NCI-H1694 treated with DMSO at 0.1 percent for 48 hours (cell line): ENCODE measurements at regions not wholly inside any gene's neighbourhood (a gene's known extent, or its start where the extent isn't known, plus 50 kb on each side); places are given as distances from the start of the nearest gene placed in this dataset.
"Not testable (repeated sequence)": the region's sequence is repeated elsewhere in the genome, so short reads cannot be mapped to it uniquely, and the experiment has no call there.

Source experiments
- DNase-seq: peaks from one replicate; lab custom pipeline; 2025; lab: John Stamatoyannopoulos, UW

DNA sequence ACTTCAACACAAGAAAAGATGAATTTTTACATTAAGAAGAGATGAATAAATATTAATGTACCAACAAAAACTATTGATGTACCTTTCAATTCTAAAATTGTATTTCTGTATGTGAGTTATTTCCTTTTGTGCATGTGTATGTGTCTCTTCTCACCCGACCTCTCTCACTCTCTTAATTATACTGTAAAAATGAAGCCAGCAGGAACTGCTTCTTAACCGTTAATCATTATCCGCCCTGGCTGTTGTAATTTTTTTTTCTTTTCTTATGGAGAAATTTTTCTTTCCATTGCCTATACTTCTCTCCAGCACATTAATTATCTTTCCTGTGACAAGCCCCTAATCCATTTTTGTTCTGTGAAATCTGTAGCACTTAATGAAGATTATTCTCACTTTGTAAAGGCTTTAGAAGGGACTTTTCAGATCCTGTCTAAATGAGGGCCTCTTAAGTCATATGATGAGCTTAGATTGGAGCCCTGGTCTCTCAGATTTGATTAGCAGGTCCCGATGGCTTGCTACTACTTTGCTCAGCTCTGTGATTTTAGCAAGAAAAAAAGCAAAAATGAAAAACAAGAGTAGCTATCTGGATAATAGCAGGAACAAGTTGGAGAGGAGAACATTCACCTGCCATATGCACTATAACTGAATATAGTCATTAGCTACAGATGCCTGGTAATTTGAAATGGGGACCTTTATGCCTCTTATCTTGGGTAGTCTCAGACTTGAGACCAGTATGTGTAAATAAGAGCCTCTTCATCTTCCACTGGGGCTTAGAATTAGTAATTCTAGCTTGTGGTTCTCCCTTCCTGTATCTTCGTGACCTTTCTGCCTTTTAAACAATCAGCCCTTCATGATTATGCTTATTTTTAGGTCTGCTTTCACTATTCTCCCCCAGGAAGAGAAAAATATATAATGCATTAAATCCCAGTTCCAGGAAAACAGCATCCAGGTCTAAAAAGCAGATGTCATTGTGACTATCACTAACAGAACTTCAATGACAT lies 80.0 kb upstream of the COL1A2 start:
- no peak for DNase-seq

DNA sequence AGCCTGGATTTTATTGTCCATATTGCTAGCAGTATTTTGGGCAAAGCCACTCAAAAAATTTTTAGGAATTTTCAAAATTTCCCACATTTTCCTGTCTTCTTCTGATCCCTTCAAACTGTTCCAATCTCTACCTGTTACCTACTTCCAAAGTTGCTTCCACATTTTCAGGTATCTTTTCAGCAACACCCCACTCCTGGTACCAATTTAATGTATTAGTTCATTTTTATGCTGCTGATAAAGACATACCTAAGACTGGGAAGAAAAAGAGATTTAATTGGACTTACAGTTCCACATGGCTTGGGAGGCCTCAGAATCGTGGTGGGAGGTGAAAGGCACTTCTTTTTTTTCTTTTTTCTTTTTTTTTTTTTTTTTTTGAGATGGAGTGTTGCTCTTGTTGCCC lies 73.6 kb upstream of the COL1A2 start:
- not testable (repeated sequence) for DNase-seq

DNA sequence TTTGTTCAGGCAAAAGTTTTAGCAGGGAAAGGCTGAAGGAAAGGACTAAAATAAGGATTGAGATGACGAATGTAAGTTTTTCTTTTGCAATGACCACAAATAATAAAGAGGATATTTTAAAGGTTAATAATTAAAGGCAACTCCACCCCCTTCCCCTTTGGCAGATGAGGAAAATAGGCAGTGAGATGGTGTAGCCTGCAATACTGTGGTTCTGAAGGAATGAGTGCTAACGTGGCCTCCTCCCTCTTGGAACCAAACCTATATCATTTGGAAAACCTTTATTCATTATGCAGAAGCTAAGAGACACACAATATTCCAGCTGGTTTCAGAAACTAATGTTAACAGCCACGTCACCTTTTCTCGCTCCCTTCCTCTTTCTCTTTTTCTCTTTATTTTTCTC lies 70.9 kb upstream of the COL1A2 start:
- DNase-seq, result no peak

GRCh38 chr7:94324380-94325121 lies 70.1 kb upstream of the COL1A2 start:
- DNase-seq, result no peak

GRCh38 chr7:94325122-94325475 lies 69.6 kb upstream of the COL1A2 start:
- no peak for DNase-seq

DNA sequence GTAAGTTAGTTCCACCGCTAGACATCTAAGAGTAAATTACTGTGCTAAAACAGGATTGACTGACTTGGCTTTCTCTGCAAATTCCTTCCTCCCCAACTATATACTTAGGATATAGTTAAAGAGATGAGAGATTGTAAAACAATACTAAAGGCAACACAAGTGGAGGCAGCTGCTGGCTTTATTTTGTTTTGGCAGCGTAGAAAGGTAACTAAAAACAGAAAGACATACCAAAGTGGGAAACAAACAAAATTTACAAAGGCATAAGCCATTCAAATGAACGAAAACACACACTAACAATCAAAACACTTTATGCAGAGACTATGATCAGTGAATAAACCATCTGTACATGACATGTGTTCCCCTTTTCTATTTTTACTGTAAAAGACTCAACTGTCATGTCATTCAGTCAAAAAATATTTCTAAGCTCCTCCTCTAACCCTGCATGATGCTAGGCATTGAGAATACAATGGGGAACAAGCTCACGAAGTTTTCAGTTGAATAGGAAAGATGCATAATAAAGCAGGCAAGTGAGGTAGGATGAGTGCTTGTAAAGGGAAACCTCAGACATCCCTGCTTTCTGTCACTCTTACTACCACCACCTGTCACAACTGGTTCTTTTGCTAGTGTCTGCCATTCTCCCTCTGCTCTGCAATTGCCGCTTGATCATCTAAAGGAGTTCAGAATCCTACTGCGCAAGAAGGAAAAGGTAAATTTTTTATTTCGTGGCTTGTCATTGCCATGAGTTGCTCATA lies 64.2 kb upstream of the COL1A2 start:
- no peak for DNase-seq

DNA sequence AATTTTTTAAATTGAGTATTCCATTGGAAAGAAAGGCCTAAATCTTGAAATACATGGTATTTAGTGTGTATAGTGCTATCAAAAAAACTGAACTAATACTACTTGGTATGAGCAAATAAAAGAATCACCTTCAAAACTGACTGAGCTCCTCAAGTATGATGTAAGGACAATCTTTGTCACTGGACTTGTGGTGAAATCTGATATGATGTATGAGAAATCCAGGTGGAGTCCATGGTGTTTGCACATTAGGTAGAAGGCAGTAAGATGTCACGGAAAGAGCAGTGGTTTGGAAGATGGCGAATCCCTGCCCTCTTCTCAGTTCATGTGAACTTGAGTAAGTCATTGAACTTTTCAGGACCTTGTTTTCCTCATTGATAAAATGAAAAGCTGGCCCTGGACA lies 62.1 kb upstream of the COL1A2 start:
- no peak for DNase-seq

DNA sequence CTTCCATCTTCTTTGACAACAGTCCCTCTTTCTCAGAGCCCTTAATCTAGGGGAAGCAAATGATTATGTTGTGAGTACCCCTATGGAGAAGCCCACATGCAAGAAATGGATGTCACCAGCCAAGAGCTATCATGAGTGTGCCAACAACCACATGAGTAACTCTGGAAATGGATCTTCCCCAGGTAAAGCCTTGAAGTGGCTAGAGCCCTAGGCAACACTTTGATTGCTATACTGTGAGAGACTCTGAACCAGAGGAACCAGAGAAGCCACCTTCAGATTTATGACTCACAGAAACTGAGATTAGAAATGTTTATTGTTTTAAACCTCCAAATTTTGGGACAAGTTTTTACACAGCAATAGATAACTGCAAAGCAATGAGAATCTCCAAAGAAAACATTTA lies 60.9 kb upstream of the COL1A2 start:
- DNase-seq, result no peak

DNA sequence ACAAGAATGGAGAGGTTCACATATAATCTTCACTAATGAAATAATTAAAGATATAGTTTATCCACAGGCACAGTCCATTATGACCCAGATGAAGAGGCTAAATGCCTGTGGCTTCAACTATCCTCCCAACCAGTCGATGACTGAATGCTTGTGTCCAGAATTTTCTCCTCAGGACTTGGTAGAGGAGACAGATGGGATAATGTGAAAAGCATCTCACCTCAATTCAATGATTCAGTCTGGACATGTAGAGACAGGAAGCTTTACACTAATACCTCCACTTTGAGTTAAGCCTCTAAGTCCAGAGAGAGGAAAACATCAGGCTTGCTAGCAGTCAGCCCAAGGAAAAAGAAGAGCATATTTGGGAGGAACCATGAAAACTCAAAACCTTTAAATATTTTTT lies 59.1 kb upstream of the COL1A2 start:
- DNase-seq, result no peak

DNA sequence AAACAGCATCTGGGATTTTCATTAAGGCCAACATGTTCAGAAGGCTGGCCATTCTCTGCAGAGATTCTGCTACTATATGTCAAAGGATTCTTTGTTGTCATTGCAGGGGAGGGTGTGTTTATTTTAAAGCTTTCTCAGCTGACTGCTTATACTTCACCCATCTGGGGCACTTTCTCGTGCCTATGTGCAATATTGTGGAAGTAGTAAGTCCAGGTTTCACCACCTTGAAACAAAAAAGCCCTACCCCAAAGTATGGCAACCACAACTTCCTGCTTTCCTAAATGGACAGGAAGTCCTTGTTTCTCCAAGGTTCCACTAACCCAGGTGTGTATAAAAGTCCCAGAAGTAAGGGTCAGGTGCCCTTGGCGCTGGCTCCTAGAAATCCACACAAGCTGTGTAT lies 58.7 kb upstream of the COL1A2 start:
- DNase-seq, result no peak

DNA sequence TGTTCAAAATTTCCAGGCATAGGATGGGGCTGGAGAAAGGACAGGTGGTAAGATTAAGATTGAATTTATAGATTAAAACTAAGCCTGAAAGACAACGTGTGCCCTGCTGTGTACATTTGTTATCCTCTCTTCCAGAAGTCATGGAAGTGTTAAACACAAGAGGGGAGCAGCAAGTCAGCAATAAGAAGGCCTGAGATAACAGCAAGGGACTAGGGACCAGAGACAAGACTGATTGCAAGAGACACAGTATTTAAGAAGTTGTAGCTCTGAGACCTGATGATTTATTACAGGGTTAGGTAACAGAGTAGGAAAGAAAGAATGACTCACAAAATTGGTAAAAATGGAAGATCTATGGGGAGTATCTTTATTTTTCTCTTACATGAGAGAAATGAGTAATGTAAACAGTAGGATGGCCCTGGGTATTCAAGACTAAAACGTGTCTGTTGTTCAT lies 55.7 kb upstream of the COL1A2 start:
- DNase-seq, result no peak

- DNase-seq, result no peak
These were observed 49.9 kb upstream of the COL1A2 start for GRCh38 chr7:94344826-94345225.
